ENCODE measurements at regions not wholly inside any gene's neighbourhood (a gene's known extent, or its start where the extent isn't known, plus 50 kb on each side); places are given as distances from the start of the nearest gene placed in this dataset.
"Not testable (repeated sequence)": the region's sequence is repeated elsewhere in the genome, so short reads cannot be mapped to it uniquely, and the experiment has no call there.

DNA sequence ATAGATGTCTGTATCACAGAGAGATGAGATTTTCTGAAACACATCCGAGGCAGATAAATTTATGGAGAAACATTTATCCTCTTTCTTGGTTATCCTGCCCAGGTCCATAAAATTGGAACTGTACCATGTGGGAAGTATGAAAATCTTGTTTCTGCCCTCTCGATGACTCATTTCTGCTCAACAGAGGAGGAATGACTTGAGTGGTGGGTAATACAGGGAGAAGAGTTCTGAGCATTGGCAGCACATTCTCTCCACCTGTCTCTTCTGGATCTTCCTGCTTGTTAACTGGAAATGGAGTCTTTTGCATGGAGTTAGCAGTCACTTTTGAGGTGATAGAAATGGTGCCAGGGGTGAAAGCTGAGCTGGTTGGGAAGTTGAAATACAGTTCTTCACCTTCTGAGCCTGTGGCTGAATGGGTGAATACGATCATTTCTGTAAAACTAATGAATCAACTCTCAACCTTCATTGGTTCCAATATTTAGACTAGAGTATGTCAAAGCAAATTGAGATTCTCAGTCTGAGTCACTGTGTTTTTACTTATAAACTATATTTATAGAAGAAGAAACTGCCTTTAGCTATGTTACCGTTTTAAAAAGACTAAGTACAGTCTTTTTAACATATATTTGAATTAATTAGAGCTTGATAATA is 945.5 kb downstream of the SORCS3 start:
- no peak for ATAC-seq (ENCODE audit: low FRiP score)
- TF ChIP-seq, protein P1, sequence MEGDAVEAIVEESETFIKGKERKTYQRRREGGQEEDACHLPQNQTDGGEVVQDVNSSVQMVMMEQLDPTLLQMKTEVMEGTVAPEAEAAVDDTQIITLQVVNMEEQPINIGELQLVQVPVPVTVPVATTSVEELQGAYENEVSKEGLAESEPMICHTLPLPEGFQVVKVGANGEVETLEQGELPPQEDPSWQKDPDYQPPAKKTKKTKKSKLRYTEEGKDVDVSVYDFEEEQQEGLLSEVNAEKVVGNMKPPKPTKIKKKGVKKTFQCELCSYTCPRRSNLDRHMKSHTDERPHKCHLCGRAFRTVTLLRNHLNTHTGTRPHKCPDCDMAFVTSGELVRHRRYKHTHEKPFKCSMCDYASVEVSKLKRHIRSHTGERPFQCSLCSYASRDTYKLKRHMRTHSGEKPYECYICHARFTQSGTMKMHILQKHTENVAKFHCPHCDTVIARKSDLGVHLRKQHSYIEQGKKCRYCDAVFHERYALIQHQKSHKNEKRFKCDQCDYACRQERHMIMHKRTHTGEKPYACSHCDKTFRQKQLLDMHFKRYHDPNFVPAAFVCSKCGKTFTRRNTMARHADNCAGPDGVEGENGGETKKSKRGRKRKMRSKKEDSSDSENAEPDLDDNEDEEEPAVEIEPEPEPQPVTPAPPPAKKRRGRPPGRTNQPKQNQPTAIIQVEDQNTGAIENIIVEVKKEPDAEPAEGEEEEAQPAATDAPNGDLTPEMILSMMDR (IDR thresholded peaks at IDR 0.05), result no peak

DNA sequence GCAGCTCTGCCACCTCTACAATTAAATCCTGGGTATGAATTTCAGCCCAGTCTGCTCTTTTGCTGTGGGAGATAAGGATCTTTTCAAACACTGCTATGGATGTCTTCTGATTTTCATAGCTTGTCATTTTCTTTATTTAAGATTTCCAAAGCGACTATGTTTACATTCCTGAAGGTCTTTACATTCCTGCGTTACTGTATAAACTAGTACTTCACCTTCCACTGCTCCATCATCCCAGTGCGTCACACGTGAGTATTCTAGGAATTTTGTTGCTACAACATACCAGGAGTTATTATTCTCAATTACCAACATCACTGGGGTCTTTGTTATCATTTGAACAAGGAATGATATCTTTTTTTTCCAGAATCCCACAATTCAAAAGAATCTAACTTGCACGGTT is 944.7 kb downstream of the SORCS3 start:
- no peak for ATAC-seq (ENCODE audit: low FRiP score)
- no peak for DNase-seq (ENCODE audit: low spot score)
- TF ChIP-seq, protein P1 (IDR thresholded peaks at IDR 0.05), result no peak

More for the DNA sequence above, 945.5 kb downstream of the SORCS3 start:
- DNase-seq (ENCODE audit: low spot score), result no peak

DNA sequence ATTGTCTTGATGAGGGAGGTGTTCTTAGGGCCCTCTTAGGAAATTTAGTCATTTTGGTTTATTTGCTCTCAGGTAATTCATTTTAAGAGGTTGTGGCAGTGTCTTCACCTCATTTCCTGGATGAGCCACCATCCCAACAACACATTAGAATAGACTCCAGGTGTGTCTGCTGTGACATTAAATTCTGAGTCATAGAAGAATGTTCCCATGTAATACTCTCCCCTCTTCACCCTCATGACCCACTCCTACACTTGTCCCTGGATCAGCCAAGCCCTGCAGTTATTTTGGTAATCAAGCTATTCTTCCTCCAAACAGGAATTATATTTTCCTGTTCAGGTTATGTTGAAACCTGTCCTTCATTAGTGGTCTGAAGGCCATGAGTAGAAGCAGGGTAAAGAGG is 944.1 kb downstream of the SORCS3 start:
- DNase-seq (ENCODE audit: low spot score), result no peak
- TF ChIP-seq, protein P1 (IDR thresholded peaks at IDR 0.05), result no peak
- ATAC-seq (ENCODE audit: low FRiP score), result no peak

DNA sequence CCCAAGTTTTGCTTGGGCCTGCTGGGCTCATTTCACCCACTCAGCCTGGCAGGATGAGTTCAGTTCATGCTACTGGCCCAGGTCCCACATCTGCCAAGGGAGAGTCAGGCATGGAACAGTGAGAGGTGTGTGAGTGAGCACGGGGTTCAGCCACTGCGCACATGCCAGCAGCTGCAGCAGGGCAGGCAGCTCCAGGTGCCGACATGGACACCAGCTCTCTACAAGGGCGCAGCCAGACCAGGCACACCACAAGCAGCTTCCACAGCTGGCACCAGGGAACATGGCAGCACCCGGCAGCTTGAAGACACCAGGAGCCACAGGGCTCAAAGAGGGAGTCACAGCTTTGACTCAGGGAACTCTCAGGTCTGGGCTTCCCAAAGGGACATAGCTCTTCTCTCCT is 938.0 kb downstream of the SORCS3 start:
- ATAC-seq (ENCODE audit: low FRiP score), result no peak
- DNase-seq (ENCODE audit: low spot score), result no peak
- TF ChIP-seq, protein P1 (IDR thresholded peaks at IDR 0.05), result no peak

DNA sequence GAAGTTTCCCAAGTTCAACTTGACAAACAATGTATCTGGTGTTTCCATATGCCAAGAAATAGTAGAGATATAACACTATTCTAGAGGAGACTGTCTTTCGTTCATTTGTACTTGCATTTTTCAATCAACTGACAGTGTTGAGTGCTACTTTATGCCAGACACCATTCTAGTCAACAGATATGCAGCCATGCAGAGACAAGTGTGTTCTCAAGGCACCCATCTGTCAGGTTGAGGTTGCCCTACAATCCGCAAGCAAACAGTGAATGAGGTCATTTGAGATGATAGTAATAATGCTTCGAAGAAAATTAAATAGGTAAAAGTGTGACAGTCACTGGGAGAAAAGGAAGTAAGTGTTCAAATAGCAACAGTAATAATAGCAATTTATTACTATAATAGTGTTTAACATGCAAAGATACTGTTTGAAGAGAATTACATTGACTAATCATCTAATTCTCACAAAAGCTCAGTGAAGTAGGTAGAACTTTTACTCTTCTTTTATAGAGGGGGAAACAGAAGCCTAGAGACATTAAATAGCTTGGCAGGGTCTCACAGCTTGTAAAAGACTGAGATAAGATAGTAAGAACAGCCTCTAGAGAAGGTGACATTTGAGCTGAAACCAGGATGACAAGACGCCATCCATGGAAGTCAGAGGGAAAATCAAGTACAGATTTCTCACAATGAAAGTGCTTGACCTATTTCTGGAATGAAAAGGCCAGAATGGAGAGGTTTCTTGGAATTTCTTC is 936.9 kb downstream of the SORCS3 start:
- ATAC-seq (ENCODE audit: low FRiP score) (no peak), DNase-seq (ENCODE audit: low spot score) (no peak)
- TF ChIP-seq, protein P1 (IDR thresholded peaks at IDR 0.05), result no peak

DNA sequence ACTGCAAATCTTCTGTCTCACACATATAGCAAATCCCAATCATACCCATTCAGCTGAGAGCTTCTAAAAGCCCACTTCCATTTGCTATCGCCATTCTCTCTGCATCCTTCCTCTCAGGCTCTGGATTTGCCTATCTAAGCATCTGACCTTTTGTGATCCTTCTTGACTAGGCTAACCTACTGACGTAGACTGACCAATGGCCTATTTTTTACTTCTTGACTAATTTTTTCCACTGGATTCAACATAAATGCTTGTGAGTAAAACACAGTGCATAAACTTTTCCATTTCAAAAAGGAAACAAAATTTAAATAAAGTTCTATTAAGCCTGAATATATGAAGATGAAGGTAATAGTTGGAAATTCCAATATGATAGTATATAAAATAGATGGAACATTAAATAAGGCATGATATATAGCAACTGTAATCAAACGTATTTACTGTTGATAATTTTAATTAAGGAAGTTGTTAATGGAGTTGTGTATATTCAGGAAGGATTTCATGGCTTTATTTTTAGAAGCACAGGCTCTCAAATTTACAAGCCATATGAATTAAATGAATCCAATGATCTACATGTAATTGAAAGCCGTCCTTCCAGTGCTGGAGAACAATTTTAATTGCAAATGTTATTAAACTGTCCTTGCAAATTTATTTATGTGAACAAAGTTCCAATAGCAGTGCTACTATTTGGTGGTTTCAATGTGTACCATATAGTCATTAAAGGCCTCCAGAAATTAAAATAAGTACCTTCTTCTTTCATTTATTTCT is 918.4 kb downstream of the SORCS3 start:
- no peak for ATAC-seq (ENCODE audit: low FRiP score)
- TF ChIP-seq, protein P1 (IDR thresholded peaks at IDR 0.05), result no peak
- no peak for DNase-seq (ENCODE audit: low spot score)

DNA sequence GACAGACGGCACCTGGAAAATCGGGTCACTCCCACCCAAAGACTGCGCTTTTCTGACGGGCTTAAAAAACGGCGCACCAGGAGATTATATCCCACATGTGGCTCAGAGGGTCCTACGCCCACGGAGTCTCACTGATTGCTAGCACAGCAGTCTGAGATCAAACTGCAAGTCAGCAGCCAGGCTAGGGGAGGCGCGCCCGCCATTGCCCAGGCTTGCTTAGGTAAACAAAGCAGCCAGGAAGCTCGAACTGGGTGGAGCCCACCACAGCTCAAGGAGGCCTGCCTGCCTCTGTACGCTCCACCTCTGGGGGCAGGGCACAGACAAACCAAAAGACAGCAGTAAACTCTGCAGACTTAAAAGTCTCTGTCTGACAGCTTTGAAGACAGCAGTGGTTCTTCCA is 909.4 kb downstream of the SORCS3 start:
- ATAC-seq (ENCODE audit: low FRiP score); DNase-seq (ENCODE audit: low spot score): not testable (repeated sequence)

All from omental fat pad (tissue), 3 donors.